Epithelial cell of proximal tubule (primary cell): ENCODE measurements at regions not wholly inside any gene's neighbourhood (a gene's known extent, or its start where the extent isn't known, plus 50 kb on each side); places are given as distances from the start of the nearest gene placed in this dataset.

Experiments
- DNase-seq: peaks from one replicate; pipeline ENCODE4 v3.0.0-alpha.2; 2011; ENCODE audit warnings: low read depth
- H3K4me3 ChIP-seq: 2 replicates; pipeline ENCODE4 v1.5.1; 2011; ENCODE audit warnings: low read depth, mild to moderate bottlenecking, low read length
- TF ChIP-seq, protein P1 (sequence below): conservative IDR thresholded peaks from 2 replicates; pipeline ENCODE4 v1.5.1; 2012; ENCODE audit warnings: low read depth, mild to moderate bottlenecking, low read length

DNA sequence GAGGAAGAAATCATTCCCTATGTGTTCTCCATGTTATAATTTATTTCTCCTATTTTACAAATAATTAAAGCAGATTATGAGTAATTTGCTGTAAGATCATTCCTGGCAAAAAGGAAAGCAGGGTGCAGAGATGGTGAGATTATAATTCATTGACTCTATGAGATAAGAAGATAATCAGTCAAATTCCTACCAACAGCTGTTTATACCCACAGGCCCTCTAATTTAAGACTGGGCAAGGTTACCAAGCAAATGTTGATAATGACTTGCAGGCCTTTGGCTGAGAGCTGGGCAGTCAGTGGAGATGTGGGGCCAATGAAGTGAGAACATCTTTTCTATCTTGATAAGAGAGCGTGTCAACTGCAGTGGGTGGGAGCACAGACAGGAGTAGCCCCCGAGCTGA lies 222.7 kb downstream of the ICE1 start:
- no peak overlapping the region for H3K4me3 ChIP-seq
- TF ChIP-seq, protein P1, sequence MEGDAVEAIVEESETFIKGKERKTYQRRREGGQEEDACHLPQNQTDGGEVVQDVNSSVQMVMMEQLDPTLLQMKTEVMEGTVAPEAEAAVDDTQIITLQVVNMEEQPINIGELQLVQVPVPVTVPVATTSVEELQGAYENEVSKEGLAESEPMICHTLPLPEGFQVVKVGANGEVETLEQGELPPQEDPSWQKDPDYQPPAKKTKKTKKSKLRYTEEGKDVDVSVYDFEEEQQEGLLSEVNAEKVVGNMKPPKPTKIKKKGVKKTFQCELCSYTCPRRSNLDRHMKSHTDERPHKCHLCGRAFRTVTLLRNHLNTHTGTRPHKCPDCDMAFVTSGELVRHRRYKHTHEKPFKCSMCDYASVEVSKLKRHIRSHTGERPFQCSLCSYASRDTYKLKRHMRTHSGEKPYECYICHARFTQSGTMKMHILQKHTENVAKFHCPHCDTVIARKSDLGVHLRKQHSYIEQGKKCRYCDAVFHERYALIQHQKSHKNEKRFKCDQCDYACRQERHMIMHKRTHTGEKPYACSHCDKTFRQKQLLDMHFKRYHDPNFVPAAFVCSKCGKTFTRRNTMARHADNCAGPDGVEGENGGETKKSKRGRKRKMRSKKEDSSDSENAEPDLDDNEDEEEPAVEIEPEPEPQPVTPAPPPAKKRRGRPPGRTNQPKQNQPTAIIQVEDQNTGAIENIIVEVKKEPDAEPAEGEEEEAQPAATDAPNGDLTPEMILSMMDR, result no peak
- DNase-seq, result no peak

DNA sequence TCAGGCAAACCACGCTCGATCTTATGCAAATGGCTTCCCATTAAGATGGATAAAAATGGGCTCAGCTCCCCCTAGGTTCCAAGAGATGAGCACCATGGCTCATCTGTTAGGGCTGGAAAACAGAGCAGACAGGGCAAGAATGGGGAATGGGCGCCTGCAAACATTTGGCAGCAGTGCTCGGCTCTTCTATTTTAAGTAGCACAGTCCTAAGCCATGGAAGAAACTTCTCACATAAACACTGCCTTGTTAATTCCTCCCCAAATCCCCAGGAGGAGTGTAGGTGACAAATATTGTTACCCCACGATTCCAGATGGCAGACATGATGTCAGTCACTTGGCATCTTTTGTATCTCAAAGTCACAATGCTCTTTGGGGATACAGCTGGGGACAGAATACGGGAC lies 221.8 kb downstream of the ICE1 start:
- TF ChIP-seq, protein P1, result no peak
- no peak overlapping the region for H3K4me3 ChIP-seq
- no peak for DNase-seq

DNA sequence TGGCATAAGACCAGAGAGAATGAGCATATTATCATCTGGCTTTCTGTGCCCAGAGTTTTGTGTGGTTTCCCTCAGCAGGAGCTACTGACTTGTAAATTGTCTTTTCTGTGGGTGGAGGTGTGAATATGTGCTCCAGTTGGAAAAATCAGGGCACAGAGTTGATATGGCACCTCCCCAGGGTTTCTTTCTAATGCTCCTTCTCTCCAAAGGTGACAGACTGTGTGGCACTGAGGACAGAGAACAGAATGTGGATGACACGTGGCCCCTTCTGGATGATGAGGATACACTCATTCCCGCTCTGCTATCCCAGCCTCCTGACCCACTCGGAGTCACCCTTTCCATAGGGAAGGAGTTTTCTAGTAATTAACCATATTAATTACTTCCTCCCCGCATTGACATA lies 221.0 kb downstream of the ICE1 start:
- H3K4me3 ChIP-seq, result no peak overlapping the region
- DNase-seq, result no peak
- TF ChIP-seq, protein P1, result no peak

DNA sequence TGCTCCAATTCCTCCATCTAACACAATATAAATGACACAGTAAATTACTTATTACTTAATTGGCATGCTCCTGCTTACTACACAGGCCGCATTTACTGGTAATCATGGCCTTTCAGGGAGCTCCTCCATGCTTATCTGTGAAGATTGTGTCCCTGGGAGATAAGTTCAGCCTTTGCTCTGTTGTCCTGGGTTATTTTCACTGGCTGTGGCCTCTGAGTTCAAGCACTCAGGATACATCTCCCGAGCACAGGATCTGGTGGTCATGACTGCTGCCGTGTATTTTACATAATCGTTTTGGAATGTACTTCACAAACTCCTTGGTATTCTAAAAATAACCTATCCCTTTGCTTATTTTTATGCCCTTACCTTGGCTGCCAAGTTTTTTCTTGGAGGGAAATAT lies 215.7 kb downstream of the ICE1 start:
- TF ChIP-seq, protein P1, result no peak
- no peak for DNase-seq
- no peak overlapping the region for H3K4me3 ChIP-seq

DNA sequence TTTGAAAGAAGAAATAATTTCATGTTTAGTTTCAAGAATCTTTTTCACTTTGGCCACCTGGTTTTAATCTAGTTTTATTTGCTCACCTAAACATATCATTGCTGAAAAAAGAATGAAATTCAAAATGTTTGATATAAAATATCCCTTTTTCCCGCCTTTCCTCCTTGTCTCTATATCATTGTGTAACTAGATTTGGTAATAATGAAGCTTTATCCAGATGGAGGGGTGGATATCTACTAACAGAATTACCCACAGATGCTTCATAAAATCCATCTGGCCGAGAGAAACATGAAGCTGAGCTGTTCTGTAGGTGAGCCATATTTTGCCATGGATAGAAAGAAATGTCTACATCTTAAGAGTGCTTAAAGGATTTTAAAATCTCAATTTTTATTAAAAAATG lies 214.7 kb downstream of the ICE1 start:
- H3K4me3 ChIP-seq, result no peak overlapping the region
- DNase-seq, result no peak
- TF ChIP-seq, protein P1, result no peak

DNA sequence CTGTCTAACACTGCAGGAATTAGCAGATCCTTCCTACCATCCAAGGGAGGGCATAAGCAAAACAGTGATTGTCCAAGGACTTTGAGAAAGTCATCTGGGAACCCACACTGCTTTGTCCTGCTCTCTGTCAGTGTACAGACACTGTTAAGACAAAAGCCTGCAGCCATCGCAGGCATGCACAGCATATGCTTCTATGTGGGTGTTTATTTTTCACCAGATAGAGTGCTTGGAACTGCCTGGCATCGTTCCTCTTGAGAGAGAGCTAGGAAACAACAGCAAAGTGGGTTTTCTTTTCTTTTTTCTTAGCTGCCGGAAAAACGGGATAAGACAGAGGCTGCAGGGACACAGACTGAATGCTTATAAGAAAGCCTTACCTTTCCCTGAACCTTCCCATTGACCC lies 212.3 kb downstream of the ICE1 start:
- TF ChIP-seq, protein P1, result no peak
- no peak overlapping the region for H3K4me3 ChIP-seq
- no peak for DNase-seq

DNA sequence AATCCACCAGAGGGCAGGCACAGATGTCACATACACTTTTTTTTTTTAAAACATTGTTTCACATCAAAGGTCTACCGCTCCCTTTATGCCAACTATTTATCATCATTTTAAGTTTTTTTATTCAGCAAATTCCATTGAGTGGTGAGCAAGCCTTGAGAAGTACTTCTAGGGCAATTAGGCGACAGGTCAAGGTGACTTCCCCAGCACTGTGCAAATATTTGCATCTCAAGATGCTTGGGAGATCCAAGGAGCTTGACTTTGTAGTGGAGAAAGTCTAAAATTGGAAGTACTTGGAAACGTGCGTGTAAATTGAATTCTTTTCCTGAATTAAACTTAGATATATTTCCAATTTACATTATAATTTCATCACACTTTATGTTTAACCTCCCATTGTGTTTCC lies 211.1 kb downstream of the ICE1 start:
- TF ChIP-seq, protein P1, result no peak
- no peak for DNase-seq
- H3K4me3 ChIP-seq, result no peak overlapping the region
